Choroid plexus epithelial cell (primary cell): ENCODE measurements at regions not wholly inside any gene's neighbourhood (a gene's known extent, or its start where the extent isn't known, plus 50 kb on each side); places are given as distances from the start of the nearest gene placed in this dataset.
A peak's percentile ranks its signal among the peaks of the same experiment; 100 is the strongest.

ENCODE experiments used
- DNase-seq: peaks from one replicate; pipeline ENCODE4 v3.0.0-alpha.2; 2010; ENCODE audit warnings: low read depth
- H3K4me3 ChIP-seq: 2 replicates; pipeline ENCODE4 v1.5.1; 2011; ENCODE audit warnings: low read depth, mild to moderate bottlenecking, control low read depth, low read length, moderate library complexity
- TF ChIP-seq, protein P1 (sequence below): conservative IDR thresholded peaks from 2 replicates; pipeline ENCODE4 v1.5.1; 2011; ENCODE audit warnings: low read depth, mild to moderate bottlenecking, control low read depth, inconsistent platforms, low read length, moderate library complexity

GRCh38 chr1:81071072-81071858 lies 729.5 kb upstream of the ADGRL2 start:
- TF ChIP-seq, protein P1, sequence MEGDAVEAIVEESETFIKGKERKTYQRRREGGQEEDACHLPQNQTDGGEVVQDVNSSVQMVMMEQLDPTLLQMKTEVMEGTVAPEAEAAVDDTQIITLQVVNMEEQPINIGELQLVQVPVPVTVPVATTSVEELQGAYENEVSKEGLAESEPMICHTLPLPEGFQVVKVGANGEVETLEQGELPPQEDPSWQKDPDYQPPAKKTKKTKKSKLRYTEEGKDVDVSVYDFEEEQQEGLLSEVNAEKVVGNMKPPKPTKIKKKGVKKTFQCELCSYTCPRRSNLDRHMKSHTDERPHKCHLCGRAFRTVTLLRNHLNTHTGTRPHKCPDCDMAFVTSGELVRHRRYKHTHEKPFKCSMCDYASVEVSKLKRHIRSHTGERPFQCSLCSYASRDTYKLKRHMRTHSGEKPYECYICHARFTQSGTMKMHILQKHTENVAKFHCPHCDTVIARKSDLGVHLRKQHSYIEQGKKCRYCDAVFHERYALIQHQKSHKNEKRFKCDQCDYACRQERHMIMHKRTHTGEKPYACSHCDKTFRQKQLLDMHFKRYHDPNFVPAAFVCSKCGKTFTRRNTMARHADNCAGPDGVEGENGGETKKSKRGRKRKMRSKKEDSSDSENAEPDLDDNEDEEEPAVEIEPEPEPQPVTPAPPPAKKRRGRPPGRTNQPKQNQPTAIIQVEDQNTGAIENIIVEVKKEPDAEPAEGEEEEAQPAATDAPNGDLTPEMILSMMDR: no peak
- DNase-seq: no peak
- no peak overlapping the region for H3K4me3 ChIP-seq

DNA sequence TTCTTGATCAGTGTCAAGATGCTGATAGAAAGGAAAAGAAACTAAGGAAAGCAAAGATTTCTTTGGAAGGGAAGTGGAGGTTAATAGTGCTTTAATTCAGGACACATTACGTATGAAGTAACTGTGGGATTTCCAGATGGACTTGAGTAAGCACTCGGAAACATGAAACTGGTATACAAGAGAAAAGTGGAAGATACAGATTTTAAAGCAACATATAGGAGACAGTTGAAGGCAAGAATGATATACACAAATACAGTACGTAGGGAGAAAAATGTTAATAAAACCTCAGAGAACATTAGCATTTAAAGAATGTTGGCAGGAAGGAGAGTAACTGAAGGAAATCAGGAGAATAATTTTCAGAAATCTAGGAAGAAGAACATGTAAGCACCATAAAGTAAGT lies 730.9 kb upstream of the ADGRL2 start:
- TF ChIP-seq, protein P1: no peak
- peak; percentile 2 for DNase-seq
- H3K4me3 ChIP-seq: no peak overlapping the region

DNA sequence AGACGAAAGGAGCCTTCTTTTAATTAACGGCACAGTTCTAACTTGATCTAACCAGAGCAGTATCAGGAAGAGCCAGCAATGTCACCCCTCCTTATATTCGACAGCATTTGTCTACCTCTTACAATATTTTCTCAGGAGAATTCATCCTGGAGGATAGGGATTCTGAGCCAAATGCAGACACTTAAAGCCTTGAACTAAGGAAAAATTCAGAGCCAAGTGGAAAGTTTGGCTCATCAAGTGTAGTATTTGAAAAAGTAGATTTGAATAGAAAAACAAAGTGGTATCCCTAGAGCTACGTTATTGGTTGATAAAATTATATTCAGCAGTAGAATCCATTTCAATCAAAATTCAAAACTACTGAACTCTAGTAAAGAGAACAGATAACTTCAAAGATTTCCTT lies 732.0 kb upstream of the ADGRL2 start:
- TF ChIP-seq, protein P1: no peak
- no peak for DNase-seq
- H3K4me3 ChIP-seq: no peak overlapping the region

- no peak overlapping the region for H3K4me3 ChIP-seq
- TF ChIP-seq, protein P1: no peak
- no peak for DNase-seq
Measured at GRCh38 chr1:81053826-81054225, 746.9 kb upstream of the ADGRL2 start.

DNA sequence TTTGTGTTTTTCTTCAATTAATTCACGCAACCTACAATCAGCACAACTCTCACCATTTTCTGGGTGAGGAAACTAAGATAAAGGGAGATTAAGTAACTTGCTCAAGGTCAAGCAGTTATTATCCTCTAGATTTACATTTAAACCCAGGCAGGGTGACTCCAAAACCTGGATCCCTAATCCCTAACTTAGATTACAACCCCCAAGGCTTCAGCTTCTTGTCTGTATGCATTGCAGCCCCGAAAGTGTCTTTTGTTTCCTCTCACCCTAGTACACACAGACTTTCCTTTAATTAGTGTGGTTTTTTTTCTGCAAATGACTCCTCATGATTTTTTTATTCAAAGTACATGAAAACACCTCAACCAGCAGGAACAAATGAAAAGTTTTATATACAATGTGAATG lies 748.6 kb upstream of the ADGRL2 start:
- TF ChIP-seq, protein P1: no peak
- H3K4me3 ChIP-seq: no peak overlapping the region
- DNase-seq: no peak

DNA sequence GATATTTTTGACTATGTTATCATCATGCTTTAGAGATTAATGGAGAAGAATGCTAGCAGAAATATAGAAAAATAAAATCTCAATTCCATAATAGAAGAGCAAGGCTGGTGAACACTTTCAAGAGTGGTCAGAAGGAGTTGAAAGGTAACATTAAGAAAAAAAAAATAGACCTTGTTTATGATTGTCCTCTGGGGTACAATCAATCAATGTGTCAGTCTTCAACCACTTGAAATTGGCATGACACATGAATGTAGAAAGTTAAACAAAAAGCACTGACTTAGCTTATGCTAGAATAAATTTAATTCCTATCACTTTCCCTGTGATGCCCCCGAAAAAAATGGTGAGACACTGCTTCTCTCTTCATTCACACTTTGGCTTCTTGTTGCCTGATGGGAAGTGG lies 750.3 kb upstream of the ADGRL2 start:
- no peak overlapping the region for H3K4me3 ChIP-seq
- TF ChIP-seq, protein P1: no peak
- DNase-seq: no peak

GRCh38 chr1:81044708-81045107 lies 756.0 kb upstream of the ADGRL2 start:
- DNase-seq: no peak
- TF ChIP-seq, protein P1: no peak
- no peak overlapping the region for H3K4me3 ChIP-seq
